Stomach smooth muscle (tissue), 2 donors: ENCODE measurements at regions not wholly inside any gene's neighbourhood (a gene's known extent, or its start where the extent isn't known, plus 50 kb on each side); places are given as distances from the start of the nearest gene placed in this dataset.

Experiments
- H3K27ac ChIP-seq: one replicate; pipeline ENCODE4 v1.7.0; 2013; ENCODE audit warnings: mild to moderate bottlenecking, low read length, inconsistent platforms
- H3K27me3 ChIP-seq, 2 donors: one replicate each; pipeline ENCODE4 v1.7.0; 2013; ENCODE audit warnings: low read length in 2 of 2; ENCODE audit not compliant: insufficient read depth in 2 of 2, control insufficient read depth in 1 of 2
- H3K36me3 ChIP-seq, 2 donors: one replicate each; pipeline ENCODE4 v1.7.0; 2013; ENCODE audit warnings: low read length in 2 of 2; ENCODE audit not compliant: control insufficient read depth in 2 of 2, insufficient read depth in 2 of 2
- H3K4me1 ChIP-seq: one replicate; pipeline ENCODE4 v1.7.0; 2013; ENCODE audit warnings: low read length; ENCODE audit not compliant: control insufficient read depth, insufficient read depth
- H3K4me3 ChIP-seq, 2 donors: one replicate each; pipeline ENCODE4 v1.7.0; 2013; ENCODE audit warnings: low read length in 2 of 2
- H3K9ac ChIP-seq, 2 donors: one replicate each; pipeline ENCODE4 v1.7.0; 2013; ENCODE audit warnings: low read length in 2 of 2, mild to moderate bottlenecking in 1 of 2
- H3K9me3 ChIP-seq, 2 donors: one replicate each; pipeline ENCODE4 v1.7.0; 2013; ENCODE audit warnings: low read length in 2 of 2; ENCODE audit not compliant: control insufficient read depth in 2 of 2
- donor health status: healthy.
- donor health status: Pancreatic carcinoma.

DNA sequence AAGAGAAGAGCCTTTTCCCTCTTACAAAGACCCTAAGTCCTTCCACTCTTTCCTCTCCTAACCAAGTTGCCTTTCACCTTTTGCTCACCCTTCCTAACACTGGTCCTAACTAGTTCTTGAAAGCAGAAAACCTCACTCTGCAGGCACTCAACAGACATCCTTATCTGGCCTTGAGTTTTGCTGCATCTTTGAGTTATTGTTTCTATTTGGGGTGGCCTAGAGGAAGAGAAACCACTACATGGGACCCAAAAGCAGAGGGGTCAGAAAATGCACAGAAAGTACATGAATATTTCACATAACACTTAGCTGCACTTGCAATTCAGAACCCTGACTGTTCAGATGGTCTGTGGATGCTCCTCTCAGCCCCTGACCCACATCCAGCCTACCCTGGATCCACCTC is 178.3 kb upstream of the SYT6 start:
- Histone ChIP-seq H3K36me3 (no peaks in the 10 kb centered on the region), H3K9ac (no peak overlapping the region), H3K27me3 (no peaks in the 10 kb centered on the region), H3K4me1 (no peaks in the 10 kb centered on the region), H3K4me3 (no peak overlapping the region), H3K9me3 (no peaks in the 10 kb centered on the region), H3K27ac (no peak overlapping the region)

DNA sequence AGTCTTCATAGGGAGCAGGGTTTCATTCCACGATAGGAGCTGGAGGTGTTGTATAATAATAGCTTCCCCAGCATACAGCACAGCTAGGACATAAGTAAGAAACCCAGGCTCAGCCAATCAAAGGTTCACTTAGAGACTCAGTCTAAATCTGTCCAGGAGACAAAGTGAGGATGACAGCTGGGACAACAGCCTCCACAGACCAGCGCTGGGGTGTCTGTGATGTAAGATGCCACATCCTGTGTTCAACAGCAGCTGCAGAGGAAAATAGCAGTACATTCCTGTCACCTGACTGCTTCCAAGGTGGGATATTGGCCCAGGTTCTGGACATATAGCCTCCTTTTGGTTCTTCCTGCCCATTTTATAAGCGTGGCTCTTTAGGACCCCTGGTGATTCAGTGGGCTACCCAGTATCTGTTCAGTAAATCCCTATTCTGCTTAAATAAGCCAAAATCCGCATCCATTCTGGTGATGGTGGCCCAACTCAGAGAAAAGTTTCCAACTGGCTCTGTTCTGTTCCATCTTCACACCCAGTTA is 176.8 kb upstream of the SYT6 start:
- no peaks in the 10 kb centered on the region for H3K4me1 ChIP-seq
- H3K36me3 ChIP-seq = no peaks in the 10 kb centered on the region
- no peaks in the 10 kb centered on the region for H3K9me3 ChIP-seq
- no peak overlapping the region for H3K27ac ChIP-seq
- no peaks in the 10 kb centered on the region for H3K27me3 ChIP-seq
- H3K4me3 ChIP-seq = no peak overlapping the region
- no peak overlapping the region for H3K9ac ChIP-seq

DNA sequence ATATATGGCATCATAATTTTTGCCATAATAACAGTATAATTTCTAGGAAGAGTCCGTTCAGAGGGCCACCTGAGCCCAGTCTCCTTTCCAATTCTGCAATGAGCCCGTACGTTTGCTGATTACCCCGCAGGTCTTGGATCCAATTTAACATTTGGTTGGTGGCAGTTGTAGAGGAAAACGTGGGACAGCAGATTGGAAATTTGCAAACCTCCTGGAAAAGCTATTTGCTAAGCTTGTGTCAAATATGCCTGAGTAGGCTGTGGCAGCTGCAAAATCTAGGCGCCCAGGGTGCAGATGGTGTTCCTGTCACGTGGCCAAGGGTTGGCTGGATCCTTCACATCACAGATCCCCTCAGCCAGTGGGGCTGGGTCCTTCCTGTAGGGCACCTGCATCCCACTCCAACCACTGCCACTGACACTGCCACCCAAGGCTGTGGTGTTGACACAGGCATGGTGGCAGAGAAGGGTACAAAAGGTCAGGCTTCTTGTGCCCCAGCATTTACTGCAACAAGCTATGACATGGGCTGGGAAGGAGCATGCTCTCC is 174.8 kb upstream of the SYT6 start:
- no peak overlapping the region for H3K4me3 ChIP-seq
- H3K36me3 ChIP-seq = no peaks in the 10 kb centered on the region
- no peaks in the 10 kb centered on the region for H3K4me1 ChIP-seq
- H3K9ac ChIP-seq = no peak overlapping the region
- no peaks in the 10 kb centered on the region for H3K9me3 ChIP-seq
- H3K27ac ChIP-seq = no peak overlapping the region
- no peaks in the 10 kb centered on the region for H3K27me3 ChIP-seq

DNA sequence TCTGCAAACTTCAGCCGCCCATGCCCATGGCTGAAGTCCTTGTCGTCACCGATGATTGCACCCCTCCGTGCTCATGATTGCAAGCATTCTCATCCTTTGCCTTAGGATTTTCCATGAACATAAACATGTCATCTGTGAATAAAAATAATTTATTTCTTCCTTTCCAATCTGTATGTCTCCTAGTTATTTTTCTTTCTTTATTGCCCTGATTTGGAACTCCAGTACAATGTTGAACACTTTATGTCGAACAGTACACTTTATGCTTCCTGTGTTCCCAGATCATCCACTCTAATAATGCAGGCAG is 170.9 kb upstream of the SYT6 start:
- H3K4me1 ChIP-seq = no peaks in the 10 kb centered on the region
- H3K9ac ChIP-seq = no peak overlapping the region
- H3K4me3 ChIP-seq = no peak overlapping the region
- H3K36me3 ChIP-seq = no peaks in the 10 kb centered on the region
- H3K27me3 ChIP-seq = no peaks in the 10 kb centered on the region
- no peaks in the 10 kb centered on the region for H3K9me3 ChIP-seq
- no peak overlapping the region for H3K27ac ChIP-seq

DNA sequence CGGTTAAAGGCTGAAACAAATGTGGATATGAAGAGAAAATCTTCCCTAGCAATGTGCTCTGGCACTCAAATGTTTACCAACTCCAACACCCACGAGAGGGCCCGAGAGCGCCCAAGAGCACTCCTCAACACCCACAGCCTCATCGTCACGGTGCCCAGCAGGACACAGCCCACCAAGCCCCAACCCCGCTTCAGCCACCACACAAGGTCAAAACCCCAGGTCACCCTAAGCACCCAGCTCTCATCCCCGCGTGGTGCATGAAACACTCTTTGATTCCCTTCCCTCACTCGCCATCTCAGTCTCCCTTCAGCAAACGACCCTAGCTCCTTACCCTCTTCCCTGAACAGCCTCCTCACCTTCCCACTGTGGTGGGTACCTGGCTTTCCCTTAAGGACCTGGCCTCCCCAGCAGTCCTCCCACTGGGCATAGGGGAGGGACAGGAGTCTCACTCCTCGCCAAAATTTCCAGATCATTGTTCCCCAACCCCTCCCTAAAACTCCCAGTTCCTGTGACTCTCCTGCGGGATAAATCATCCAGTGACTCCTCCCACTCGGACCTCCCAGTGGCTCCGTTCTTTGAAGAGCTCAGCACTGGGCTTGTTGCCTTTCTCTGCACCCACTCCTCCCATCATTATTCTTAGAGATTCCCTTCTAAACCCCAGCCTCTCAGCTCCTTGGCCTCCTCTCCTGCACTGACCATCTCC is 170.4 kb upstream of the SYT6 start:
- no peak overlapping the region for H3K27ac ChIP-seq
- no peaks in the 10 kb centered on the region for H3K4me1 ChIP-seq
- H3K9me3 ChIP-seq = no peaks in the 10 kb centered on the region
- no peaks in the 10 kb centered on the region for H3K36me3 ChIP-seq
- H3K27me3 ChIP-seq = no peaks in the 10 kb centered on the region
- no peak overlapping the region for H3K4me3 ChIP-seq
- H3K9ac ChIP-seq = no peak overlapping the region

DNA sequence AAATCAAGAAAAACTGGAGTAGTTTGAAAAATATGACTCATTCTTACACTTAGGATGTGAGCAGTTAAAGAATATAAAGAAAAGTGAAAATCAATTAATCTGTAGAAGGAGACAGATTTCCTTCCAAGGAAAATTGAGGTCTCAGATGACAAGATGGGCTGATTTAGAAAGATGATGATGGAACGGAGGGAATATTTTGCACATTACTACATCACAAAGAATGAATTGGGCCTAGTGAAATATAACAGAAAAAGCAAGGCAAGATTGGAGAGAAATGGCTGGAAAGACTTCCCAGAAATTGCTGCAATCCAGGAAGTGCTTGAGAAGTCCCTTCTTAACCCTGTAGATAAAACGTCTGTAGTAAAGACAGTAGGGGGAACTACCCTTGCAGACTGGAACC is 169.1 kb upstream of the SYT6 start:
- Histone ChIP-seq H3K4me1 (no peaks in the 10 kb centered on the region), H3K27ac (no peak overlapping the region), H3K36me3 (no peaks in the 10 kb centered on the region), H3K9ac (no peak overlapping the region), H3K27me3 (no peaks in the 10 kb centered on the region), H3K9me3 (no peaks in the 10 kb centered on the region), H3K4me3 (no peak overlapping the region)

DNA sequence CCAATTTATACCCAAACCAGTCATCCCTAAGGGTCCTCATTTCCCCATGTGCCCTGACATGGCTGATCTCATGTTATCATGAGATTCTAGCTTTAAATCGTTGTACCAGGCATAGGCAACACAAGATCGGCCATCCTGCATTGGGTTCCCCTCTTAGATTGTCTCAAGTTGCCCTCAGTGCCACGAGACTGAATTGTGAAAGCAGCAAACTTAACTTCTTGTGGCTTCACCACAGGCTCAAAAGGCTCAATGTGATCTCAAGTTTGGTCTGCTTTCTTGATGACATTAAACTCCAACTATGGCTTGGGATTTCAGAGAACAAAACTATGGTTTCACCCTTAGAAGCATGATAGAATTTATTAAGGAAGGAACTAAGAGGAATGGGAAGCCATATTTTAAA is 168.5 kb upstream of the SYT6 start:
- no peaks in the 10 kb centered on the region for H3K9me3 ChIP-seq
- H3K36me3 ChIP-seq = no peaks in the 10 kb centered on the region
- H3K27ac ChIP-seq = no peak overlapping the region
- H3K4me3 ChIP-seq = no peak overlapping the region
- no peak overlapping the region for H3K9ac ChIP-seq
- H3K27me3 ChIP-seq = no peaks in the 10 kb centered on the region
- H3K4me1 ChIP-seq = no peaks in the 10 kb centered on the region

DNA sequence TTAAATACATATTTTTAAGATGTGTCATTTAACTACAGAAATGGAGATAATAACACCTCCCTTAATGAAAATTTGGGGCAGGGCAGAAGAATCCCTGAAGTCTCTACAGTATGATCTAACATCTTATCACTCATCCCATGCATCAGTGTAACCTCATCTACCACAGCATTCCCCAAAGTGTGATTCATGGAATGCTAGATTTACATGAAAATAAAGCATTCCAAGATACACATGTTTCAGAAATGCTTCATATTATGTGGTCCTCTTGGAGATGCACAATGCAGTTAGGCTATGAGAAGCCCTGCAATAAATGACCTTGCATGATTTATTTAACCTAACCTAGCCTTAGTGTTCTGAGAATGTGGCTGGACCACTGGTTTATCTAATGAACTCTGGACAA is 166.9 kb upstream of the SYT6 start:
- Histone ChIP-seq H3K4me1 (no peaks in the 10 kb centered on the region), H3K4me3 (no peak overlapping the region), H3K36me3 (no peaks in the 10 kb centered on the region), H3K27ac (no peak overlapping the region), H3K9ac (no peak overlapping the region), H3K27me3 (no peaks in the 10 kb centered on the region), H3K9me3 (no peaks in the 10 kb centered on the region)

DNA sequence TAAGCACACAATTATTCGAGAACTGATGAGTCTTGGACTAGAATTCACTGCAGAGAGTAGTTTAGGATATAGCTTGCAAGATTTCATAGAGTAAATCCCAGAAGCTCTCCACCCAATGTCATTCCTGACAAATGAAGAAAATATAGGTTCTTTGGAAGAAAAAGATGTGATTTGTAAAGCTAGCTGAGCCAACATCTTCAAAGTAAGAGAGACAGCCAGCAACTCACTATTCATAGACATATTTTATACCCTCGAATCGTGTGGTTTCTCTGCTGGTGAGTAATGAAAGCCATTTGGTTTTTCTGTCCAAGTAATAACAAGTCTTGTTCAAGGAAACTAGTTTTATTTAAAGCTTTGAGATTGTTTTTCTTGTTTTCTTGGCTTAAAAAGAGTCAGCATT is 165.7 kb upstream of the SYT6 start:
- H3K36me3 ChIP-seq = no peaks in the 10 kb centered on the region
- H3K27me3 ChIP-seq = no peaks in the 10 kb centered on the region
- H3K4me3 ChIP-seq = no peak overlapping the region
- H3K9ac ChIP-seq = no peak overlapping the region
- H3K27ac ChIP-seq = no peak overlapping the region
- H3K9me3 ChIP-seq = no peaks in the 10 kb centered on the region
- no peaks in the 10 kb centered on the region for H3K4me1 ChIP-seq

DNA sequence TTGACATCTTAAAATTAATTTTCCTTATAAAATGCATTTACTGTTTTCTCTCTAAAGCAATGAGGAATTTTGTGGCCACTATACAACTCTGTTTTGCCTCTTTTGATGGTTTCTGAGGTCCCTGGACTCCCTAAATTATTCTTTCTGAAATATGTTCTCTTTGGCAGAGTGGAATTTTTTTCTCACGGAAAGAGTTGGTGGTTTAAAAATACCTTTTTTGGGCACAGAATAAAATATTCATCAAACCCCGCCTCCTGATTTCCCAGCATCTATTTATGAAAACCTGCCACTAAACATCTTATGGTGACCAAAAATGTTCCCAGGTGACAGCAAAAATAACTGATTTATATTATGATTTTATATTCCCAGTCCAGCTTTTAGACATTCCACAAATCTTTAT is 165.3 kb upstream of the SYT6 start:
- Histone ChIP-seq H3K4me1 (no peaks in the 10 kb centered on the region), H3K36me3 (no peaks in the 10 kb centered on the region), H3K27me3 (no peaks in the 10 kb centered on the region), H3K4me3 (no peak overlapping the region), H3K9me3 (no peaks in the 10 kb centered on the region), H3K27ac (no peak overlapping the region), H3K9ac (no peak overlapping the region)

DNA sequence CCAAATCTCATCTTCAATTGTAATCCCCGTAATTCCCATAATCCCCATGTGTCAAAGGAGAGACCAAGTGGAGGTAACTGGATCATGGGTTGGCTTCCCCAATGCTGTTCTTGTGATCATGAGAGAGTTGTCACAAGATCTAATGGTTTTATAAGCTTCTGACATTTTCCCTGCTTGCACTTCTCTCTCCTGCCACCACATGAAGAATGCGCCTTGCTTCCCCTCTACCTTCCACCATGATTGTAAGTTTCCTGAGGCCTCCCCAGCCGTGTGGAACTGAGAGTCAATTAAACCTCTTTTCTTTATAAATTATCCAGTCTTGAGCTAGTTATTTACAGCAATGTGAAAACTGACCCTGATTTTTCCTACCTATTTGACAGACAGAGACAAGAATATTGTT is 162.5 kb upstream of the SYT6 start:
- Histone ChIP-seq H3K9ac (no peak overlapping the region), H3K4me1 (no peaks in the 10 kb centered on the region), H3K36me3 (no peaks in the 10 kb centered on the region), H3K9me3 (no peaks in the 10 kb centered on the region), H3K4me3 (no peak overlapping the region), H3K27me3 (no peaks in the 10 kb centered on the region), H3K27ac (no peak overlapping the region)
